ENCODE measurements at regions not wholly inside any gene's neighbourhood (a gene's known extent, or its start where the extent isn't known, plus 50 kb on each side); places are given as distances from the start of the nearest gene placed in this dataset.

DNA sequence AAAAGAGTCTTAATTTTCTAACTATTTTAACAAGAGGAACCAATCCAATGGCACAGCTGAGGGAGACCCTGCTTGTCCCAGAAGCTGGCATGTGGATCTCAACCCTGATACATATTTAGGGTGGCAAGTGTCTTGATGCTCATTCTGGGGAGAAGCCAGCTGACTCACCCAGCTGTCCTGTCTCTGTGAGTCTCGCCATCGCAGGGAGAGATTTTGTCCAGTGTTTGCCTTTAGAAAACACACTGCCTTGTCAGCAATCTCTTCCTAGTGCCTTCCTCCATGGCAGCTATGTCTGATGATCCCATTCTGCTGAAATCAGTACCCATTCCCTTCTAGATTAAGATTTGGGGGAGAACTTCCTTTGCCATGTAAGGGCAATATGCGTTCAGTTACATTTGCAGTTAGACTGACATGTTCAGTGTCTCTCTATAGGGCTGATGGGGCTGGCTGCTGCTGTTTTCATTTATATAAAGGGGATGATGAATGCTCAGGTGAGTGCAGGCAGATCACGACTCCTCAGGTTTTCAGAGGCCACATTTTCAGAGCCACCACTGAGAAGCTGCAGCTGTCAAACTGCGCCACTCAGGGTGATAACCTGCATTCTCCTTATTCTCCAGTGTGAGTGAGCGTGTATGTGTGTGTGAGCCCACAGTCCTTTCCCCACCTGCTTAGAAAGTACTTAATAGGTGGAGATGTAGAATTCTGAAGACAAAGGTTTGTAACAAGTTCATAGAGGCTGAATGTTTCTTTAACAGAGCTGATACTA, 217.0 kb downstream of the GAS1 start:
- DNase-seq (ENCODE audit: low read depth in 2 of 2): no peak

DNA sequence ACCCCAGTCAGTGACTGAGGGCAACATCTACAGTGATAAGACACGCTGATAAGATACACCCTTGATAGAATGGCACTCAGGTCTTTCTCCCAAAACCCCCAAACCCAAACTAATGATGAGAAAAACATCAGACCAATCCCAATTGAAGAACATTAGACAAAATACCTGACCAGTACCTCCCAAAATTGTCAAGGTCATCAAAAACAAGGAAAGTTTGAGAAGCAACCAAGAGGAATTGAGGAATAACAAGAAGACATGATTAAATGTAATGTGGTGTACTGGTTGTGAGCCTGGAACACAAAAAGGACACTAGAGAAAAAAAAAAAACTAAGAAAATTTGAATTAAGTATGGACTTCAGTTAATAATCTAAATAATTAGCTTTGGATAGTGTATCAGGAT, 222.8 kb downstream of the GAS1 start:
- no peak for DNase-seq (ENCODE audit: low read depth in 2 of 2)

DNA sequence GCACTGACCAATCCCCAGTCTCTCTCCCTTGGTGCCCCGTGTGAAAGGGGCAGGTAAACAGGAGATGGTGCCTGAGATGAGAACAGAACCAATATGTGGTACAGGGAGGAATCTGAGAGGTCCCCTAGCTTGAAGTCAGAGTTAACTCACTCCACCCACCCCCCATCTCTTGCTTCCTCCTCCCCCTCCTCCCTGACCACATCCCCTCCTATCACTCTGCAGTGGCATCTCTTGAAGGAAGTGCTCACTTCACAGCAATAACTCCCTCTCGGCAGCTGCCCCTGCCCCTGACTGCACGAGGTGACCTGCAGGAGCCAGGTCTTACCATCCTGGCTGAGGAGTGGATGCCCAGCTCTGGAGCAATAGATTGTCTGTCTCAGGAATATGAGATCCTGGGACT, 224.0 kb downstream of the GAS1 start:
- DNase-seq (ENCODE audit: low read depth in 2 of 2): no peak

- DNase-seq (ENCODE audit: low read depth in 2 of 2): no peak
Observed at GRCh38 chr9:86722706-86723075, 224.6 kb downstream of the GAS1 start.

DNA sequence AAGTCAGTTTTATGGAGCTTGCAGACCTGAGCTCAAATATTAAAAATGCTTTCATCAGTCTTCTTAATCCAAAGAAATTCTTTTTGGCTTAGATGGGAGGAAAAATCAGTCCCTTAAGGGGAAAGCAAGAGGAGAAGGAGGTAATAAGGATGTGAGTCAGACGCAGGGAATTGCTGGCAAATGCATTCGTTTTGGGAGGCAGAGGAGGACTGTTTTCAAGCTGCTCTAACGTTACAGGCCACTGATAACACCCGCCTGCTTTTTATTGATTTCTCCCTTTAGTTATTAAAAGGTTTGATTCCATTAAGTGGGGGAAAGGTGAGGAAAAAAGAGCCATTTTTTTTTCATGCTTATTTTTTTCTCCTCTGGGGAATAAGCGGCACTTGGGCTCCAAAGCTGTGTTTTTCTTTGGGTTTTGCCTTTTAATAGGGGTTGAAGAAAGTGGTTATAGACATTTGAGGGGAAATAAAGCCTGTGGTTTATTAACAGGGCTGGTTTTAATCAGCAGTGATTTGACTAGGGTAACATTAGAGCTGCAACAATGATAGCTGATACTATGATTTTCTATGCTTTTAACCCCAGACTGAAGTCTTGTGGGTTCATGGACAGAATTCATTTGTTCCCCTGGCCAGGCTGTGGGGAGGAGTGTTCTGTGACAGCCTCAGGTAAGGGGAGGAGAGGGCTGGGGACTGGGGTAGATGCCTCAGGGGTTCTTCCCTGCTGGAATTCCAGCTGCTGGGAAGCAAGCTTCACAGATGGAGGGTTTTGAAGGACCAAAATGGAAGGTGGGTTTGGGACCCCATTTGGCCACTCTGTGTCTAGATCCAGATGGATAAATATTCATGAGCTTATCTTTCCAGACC, 225.2 kb downstream of the GAS1 start:
- no peak for DNase-seq (ENCODE audit: low read depth in 2 of 2)

DNA sequence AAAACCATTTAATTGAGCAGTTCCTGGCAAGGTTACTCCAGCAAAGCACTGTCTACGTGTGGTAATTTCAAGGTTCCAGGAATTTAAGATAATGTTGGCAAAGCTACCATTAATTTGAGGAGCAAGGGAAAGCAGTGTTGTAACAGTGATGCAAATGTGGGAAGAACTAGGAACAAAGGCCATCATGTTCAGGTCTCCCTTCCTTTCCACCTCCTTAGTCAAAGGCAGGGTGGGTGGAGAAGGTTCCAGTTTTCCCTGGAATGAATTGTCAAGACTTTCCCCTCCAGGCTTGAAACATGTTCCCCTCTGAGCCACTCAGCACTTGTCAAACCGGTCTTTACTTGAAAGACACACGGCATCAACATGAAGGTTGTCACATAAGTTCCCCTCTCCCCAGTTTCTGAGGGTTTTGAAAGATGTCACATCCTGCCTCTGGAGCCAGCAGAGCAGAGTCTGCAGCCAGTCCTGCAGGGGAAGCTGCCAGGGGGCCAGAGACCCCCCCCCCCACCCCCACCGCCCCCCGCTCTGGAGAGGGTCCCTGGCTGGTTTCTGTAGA, 226.0 kb downstream of the GAS1 start:
- no peak for DNase-seq (ENCODE audit: low read depth in 2 of 2)

DNA sequence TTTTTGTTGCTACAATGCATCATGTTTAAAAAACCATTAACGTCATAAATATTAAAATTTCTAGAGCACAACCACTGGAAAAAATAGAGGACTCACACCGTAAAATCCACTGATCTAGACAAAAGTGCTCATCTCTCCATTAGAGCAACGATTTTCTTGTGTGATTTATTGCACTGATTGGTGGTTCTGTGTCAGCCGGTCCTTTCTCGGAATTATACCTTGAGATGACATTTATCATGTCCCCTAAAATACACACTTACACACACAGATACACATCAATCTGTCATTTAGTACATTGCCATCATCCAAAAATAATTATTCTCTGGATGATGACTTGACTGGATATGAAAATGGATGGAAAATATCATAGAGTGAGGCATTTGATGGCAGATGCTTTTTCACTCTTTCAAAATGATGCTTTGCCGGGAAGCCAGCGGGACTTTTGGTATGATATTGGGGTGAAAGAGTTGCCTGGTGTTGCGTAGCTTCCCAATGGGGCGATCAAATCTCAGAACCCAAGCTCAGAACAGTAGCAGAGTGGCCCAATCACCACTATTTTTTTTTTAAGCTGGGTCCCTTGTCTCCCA, 226.6 kb downstream of the GAS1 start:
- DNase-seq (ENCODE audit: low read depth in 2 of 2): no peak

- no peak for DNase-seq (ENCODE audit: low read depth in 2 of 2)
Observed at GRCh38 chr9:86718388-86719049, 228.8 kb downstream of the GAS1 start.

GRCh38 chr9:86716326-86716922, 230.9 kb downstream of the GAS1 start:
- DNase-seq (ENCODE audit: low read depth in 2 of 2): no peak

DNA sequence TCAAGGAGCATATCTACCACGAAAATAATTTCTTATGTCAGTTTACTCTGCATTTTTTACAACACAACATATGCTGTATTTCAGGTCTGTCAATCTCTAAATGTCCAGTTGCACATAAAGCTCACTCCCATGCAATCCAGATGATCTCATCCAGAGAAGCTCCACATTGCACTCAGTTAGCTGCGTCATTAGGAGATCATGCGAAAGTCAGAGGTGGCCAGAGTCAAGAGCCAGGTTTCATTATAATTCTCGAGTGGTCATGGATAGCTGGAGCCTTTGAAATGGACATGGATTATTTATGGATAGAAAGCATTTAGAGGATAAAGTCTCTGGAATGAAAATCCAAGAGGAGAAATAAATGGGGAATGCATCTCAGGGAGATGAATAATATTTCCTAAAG, 232.3 kb downstream of the GAS1 start:
- no peak for DNase-seq (ENCODE audit: low read depth in 2 of 2)

GRCh38 chr9:86713970-86714369, 233.3 kb downstream of the GAS1 start:
- no peak for DNase-seq (ENCODE audit: low read depth in 2 of 2)

- no peak for DNase-seq (ENCODE audit: low read depth in 2 of 2)
Observed at GRCh38 chr9:86713470-86713869, 233.8 kb downstream of the GAS1 start.

- DNase-seq (ENCODE audit: low read depth in 2 of 2): no peak
Observed at GRCh38 chr9:86708918-86709835, 238.1 kb downstream of the GAS1 start.

GRCh38 chr9:86707932-86708510, 239.3 kb downstream of the GAS1 start:
- no peak for DNase-seq (ENCODE audit: low read depth in 2 of 2)

DNA sequence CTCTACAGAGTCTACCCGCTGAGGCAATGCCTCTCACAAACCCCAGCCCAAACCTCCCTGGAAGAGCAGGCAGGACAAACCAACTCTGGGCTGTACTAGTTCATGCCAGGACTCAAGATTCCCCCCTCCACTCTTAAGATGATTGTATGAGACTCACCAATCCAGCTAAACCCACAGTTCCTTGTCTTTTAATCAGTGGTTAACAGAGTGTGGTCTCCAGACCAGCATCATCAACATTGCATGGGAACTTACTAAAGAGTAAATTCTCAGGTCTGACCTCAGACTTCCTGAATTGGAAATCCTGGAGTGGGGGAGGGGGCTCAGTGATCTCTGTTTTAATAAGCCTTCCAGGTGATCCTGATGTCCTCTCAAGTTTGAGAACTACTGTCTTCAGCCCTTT, 240.9 kb downstream of the GAS1 start:
- no peak for DNase-seq (ENCODE audit: low read depth in 2 of 2)

DNA sequence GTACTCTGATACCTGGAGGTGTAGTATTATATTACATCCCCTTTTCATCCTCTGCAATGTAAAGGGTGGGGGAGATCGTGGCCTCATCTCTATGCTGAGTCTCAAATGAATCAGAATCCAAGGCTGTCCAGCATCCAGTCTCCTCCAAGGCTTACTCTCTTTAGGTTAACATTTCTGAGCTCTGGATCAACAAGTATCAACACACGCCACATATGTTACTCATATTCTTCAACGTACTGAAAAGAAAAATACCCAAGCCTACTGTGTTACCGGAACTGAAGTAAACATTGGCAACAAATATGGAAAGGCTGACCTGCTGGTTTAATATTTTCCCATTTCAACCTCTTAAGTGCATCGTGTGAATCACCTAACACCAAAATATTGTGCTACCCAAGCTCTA, 241.8 kb downstream of the GAS1 start:
- DNase-seq (ENCODE audit: low read depth in 2 of 2): no peak

- no peak for DNase-seq (ENCODE audit: low read depth in 2 of 2)
Observed at GRCh38 chr9:86703346-86703745, 244.0 kb downstream of the GAS1 start.

- DNase-seq (ENCODE audit: low read depth in 2 of 2): no peak
Observed at GRCh38 chr9:86700629-86701028, 246.7 kb downstream of the GAS1 start.

DNA sequence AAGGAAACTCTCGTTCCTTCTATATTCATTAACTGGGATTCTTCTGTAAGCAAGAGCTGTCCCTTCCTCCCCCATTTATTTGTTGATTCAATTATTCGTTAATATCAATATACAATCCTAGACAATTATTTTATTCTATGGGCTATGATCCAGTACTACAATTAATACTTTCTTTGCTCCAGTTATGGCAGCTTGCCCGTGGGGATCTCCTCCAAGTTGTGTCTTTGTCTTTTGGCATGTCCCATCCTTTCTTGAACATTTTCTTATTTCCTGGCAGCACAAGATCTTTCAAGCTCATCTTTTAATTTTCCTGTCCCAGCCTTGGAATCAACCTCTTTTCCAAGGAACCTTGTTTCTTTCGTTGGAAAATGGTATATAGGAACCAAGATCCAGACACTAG, 249.3 kb downstream of the GAS1 start:
- DNase-seq (ENCODE audit: low read depth in 2 of 2): no peak

GRCh38 chr9:86697213-86697612, 250.1 kb downstream of the GAS1 start:
- DNase-seq (ENCODE audit: low read depth in 2 of 2): no peak
